ENCODE measurements at regions not wholly inside any gene's neighbourhood (a gene's known extent, or its start where the extent isn't known, plus 50 kb on each side); places are given as distances from the start of the nearest gene placed in this dataset.
A peak's percentile ranks its signal among the peaks of the same experiment; 100 is the strongest.

- H3K4me1 Mint-ChIP-seq: no peaks in the 10 kb centered on the region
Measured at GRCh38 chr6:87808005-87808757, 106.1 kb upstream of the AKIRIN2 start.

GRCh38 chr6:87807475-87807874 lies 105.4 kb upstream of the AKIRIN2 start:
- Mint-ChIP-seq H3K27me3 (peaks cover 8% of the 10 kb centered on the region), H3K4me1 (no peaks in the 10 kb centered on the region), H3K9me3 (no peaks in the 10 kb centered on the region), H3K36me3 (no peaks in the 10 kb centered on the region), H3K27ac (no peak overlapping the region), H3K4me3 (no peak overlapping the region)
- Histone ChIP-seq H3K36me3 (ENCODE audit: control insufficient read depth, insufficient read depth, low read length) (no peaks in the 10 kb centered on the region), H3K4me3 (ENCODE audit: low read depth, low read length) (no peak overlapping the region), H3K4me1 (ENCODE audit: control insufficient read depth, insufficient read depth, low read length, poor library complexity, severe bottlenecking) (no peaks in the 10 kb centered on the region), H3K27ac (ENCODE audit: insufficient read depth, low read length, poor library complexity, severe bottlenecking) (no peak overlapping the region), H3K9me3 (ENCODE audit: control insufficient read depth in 2 of 2, low read length in 2 of 2) (no peaks in the 10 kb centered on the region), H3K27me3 (ENCODE audit: control insufficient read depth, insufficient read depth, low read length) (peaks cover 4% of the 10 kb centered on the region)
- DNase-seq (no peak), ATAC-seq (ENCODE audit: low read depth in 2 of 2) (no peak)

More at GRCh38 chr6:87808005-87808757, 106.1 kb upstream of the AKIRIN2 start:
- no peak overlapping the region for H3K4me3 ChIP-seq (ENCODE audit: low read depth, low read length)
- Mint-ChIP-seq H3K36me3 (no peaks in the 10 kb centered on the region), H3K27me3 (peaks cover 8% of the 10 kb centered on the region), H3K4me3 (no peak overlapping the region), H3K27ac (no peak overlapping the region), H3K9me3 (no peaks in the 10 kb centered on the region)
- no peaks in the 10 kb centered on the region for H3K4me1 ChIP-seq (ENCODE audit: control insufficient read depth, insufficient read depth, low read length, poor library complexity, severe bottlenecking)
- no peak for ATAC-seq (ENCODE audit: low read depth in 2 of 2)
- no peak overlapping the region for H3K27ac ChIP-seq (ENCODE audit: insufficient read depth, low read length, poor library complexity, severe bottlenecking)
- H3K36me3 ChIP-seq (ENCODE audit: control insufficient read depth, insufficient read depth, low read length): no peaks in the 10 kb centered on the region
- peak in 1 of 3 donors; percentile 11 for DNase-seq
- no peaks in the 10 kb centered on the region for H3K9me3 ChIP-seq (ENCODE audit: control insufficient read depth in 2 of 2, low read length in 2 of 2)
- H3K27me3 ChIP-seq (ENCODE audit: control insufficient read depth, insufficient read depth, low read length): peaks cover 3% of the 10 kb centered on the region

- no peaks in the 10 kb centered on the region for H3K9me3 ChIP-seq (ENCODE audit: control insufficient read depth in 2 of 2, low read length in 2 of 2)
- no peak overlapping the region for H3K27ac Mint-ChIP-seq
- H3K4me3 Mint-ChIP-seq: no peak overlapping the region
- H3K27ac ChIP-seq (ENCODE audit: insufficient read depth, low read length, poor library complexity, severe bottlenecking): no peak overlapping the region
- H3K4me3 ChIP-seq (ENCODE audit: low read depth, low read length): no peak overlapping the region
- H3K27me3 ChIP-seq (ENCODE audit: control insufficient read depth, insufficient read depth, low read length): peaks cover 4% of the 10 kb centered on the region
- no peaks in the 10 kb centered on the region for H3K9me3 Mint-ChIP-seq
- no peaks in the 10 kb centered on the region for H3K4me1 Mint-ChIP-seq
- H3K4me1 ChIP-seq (ENCODE audit: control insufficient read depth, insufficient read depth, low read length, poor library complexity, severe bottlenecking): no peaks in the 10 kb centered on the region
- H3K36me3 ChIP-seq (ENCODE audit: control insufficient read depth, insufficient read depth, low read length): no peaks in the 10 kb centered on the region
- peaks cover 8% of the 10 kb centered on the region for H3K27me3 Mint-ChIP-seq
- DNase-seq (no peak), ATAC-seq (ENCODE audit: low read depth in 2 of 2) (no peak)
- no peaks in the 10 kb centered on the region for H3K36me3 Mint-ChIP-seq
Measured at GRCh38 chr6:87806635-87807034, 104.6 kb upstream of the AKIRIN2 start.

GRCh38 chr6:87806099-87806498 lies 104.1 kb upstream of the AKIRIN2 start:
- Histone ChIP-seq H3K9me3 (ENCODE audit: control insufficient read depth in 2 of 2, low read length in 2 of 2) (no peaks in the 10 kb centered on the region), H3K4me3 (ENCODE audit: low read depth, low read length) (no peak overlapping the region), H3K4me1 (ENCODE audit: control insufficient read depth, insufficient read depth, low read length, poor library complexity, severe bottlenecking) (no peaks in the 10 kb centered on the region), H3K27ac (ENCODE audit: insufficient read depth, low read length, poor library complexity, severe bottlenecking) (no peak overlapping the region), H3K27me3 (ENCODE audit: control insufficient read depth, insufficient read depth, low read length) (peaks cover 4% of the 10 kb centered on the region), H3K36me3 (ENCODE audit: control insufficient read depth, insufficient read depth, low read length) (no peaks in the 10 kb centered on the region)
- Mint-ChIP-seq H3K36me3 (no peaks in the 10 kb centered on the region), H3K4me3 (no peak overlapping the region), H3K27me3 (peaks cover 8% of the 10 kb centered on the region), H3K4me1 (no peaks in the 10 kb centered on the region), H3K9me3 (no peaks in the 10 kb centered on the region), H3K27ac (no peak overlapping the region)
- no peak for DNase-seq
- no peak for ATAC-seq (ENCODE audit: low read depth in 2 of 2)

- ATAC-seq (ENCODE audit: low read depth in 2 of 2) (no peak), DNase-seq (no peak)
- Mint-ChIP-seq H3K27me3 (peaks cover 13% of the 10 kb centered on the region), H3K4me1 (no peaks in the 10 kb centered on the region), H3K36me3 (no peaks in the 10 kb centered on the region), H3K27ac (no peak overlapping the region), H3K4me3 (no peak overlapping the region), H3K9me3 (no peaks in the 10 kb centered on the region)
- Histone ChIP-seq H3K9me3 (ENCODE audit: control insufficient read depth in 2 of 2, low read length in 2 of 2) (no peaks in the 10 kb centered on the region), H3K36me3 (ENCODE audit: control insufficient read depth, insufficient read depth, low read length) (no peaks in the 10 kb centered on the region), H3K4me3 (ENCODE audit: low read depth, low read length) (no peak overlapping the region), H3K27me3 (ENCODE audit: control insufficient read depth, insufficient read depth, low read length) (peaks cover 4% of the 10 kb centered on the region), H3K4me1 (ENCODE audit: control insufficient read depth, insufficient read depth, low read length, poor library complexity, severe bottlenecking) (no peaks in the 10 kb centered on the region), H3K27ac (ENCODE audit: insufficient read depth, low read length, poor library complexity, severe bottlenecking) (no peak overlapping the region)
Measured at GRCh38 chr6:87803791-87804190, 101.8 kb upstream of the AKIRIN2 start.

GRCh38 chr6:87799651-87800050 lies 97.6 kb upstream of the AKIRIN2 start:
- Histone ChIP-seq H3K36me3 (ENCODE audit: control insufficient read depth, insufficient read depth, low read length) (no peaks in the 10 kb centered on the region), H3K4me1 (ENCODE audit: control insufficient read depth, insufficient read depth, low read length, poor library complexity, severe bottlenecking) (no peaks in the 10 kb centered on the region), H3K27ac (ENCODE audit: insufficient read depth, low read length, poor library complexity, severe bottlenecking) (no peak overlapping the region), H3K4me3 (ENCODE audit: low read depth, low read length) (no peak overlapping the region), H3K9me3 (ENCODE audit: control insufficient read depth in 2 of 2, low read length in 2 of 2) (no peaks in the 10 kb centered on the region), H3K27me3 (ENCODE audit: control insufficient read depth, insufficient read depth, low read length) (peaks cover 2% of the 10 kb centered on the region)
- DNase-seq (peak in 1 of 3 donors; percentile 18), ATAC-seq (ENCODE audit: low read depth in 2 of 2) (no peak)
- Mint-ChIP-seq H3K4me1 (no peaks in the 10 kb centered on the region), H3K4me3 (no peak overlapping the region), H3K36me3 (no peaks in the 10 kb centered on the region), H3K9me3 (no peaks in the 10 kb centered on the region), H3K27me3 (peaks cover 9% of the 10 kb centered on the region), H3K27ac (no peak overlapping the region)

- Mint-ChIP-seq H3K4me3 (no peak overlapping the region), H3K4me1 (no peaks in the 10 kb centered on the region), H3K27ac (no peak overlapping the region), H3K27me3 (peaks cover 9% of the 10 kb centered on the region), H3K36me3 (no peaks in the 10 kb centered on the region), H3K9me3 (no peaks in the 10 kb centered on the region)
- H3K4me3 ChIP-seq (ENCODE audit: low read depth, low read length): no peak overlapping the region
- no peaks in the 10 kb centered on the region for H3K36me3 ChIP-seq (ENCODE audit: control insufficient read depth, insufficient read depth, low read length)
- H3K27ac ChIP-seq (ENCODE audit: insufficient read depth, low read length, poor library complexity, severe bottlenecking): no peak overlapping the region
- no peaks in the 10 kb centered on the region for H3K4me1 ChIP-seq (ENCODE audit: control insufficient read depth, insufficient read depth, low read length, poor library complexity, severe bottlenecking)
- ATAC-seq (ENCODE audit: low read depth in 2 of 2) (no peak), DNase-seq (no peak)
- H3K9me3 ChIP-seq (ENCODE audit: control insufficient read depth in 2 of 2, low read length in 2 of 2): no peaks in the 10 kb centered on the region
- H3K27me3 ChIP-seq (ENCODE audit: control insufficient read depth, insufficient read depth, low read length): peaks cover 2% of the 10 kb centered on the region
Measured at GRCh38 chr6:87798393-87799278, 96.6 kb upstream of the AKIRIN2 start.
